GM12891 (cell line): ENCODE measurements at regions not wholly inside any gene's neighbourhood (a gene's known extent, or its start where the extent isn't known, plus 50 kb on each side); places are given as distances from the start of the nearest gene placed in this dataset.
"Not testable (repeated sequence)": the region's sequence is repeated elsewhere in the genome, so short reads cannot be mapped to it uniquely, and the experiment has no call there.

Source experiments
- DNase-seq: peaks from one replicate; pipeline ENCODE4 v3.0.0; 2011; ENCODE audit warnings: low spot score; ENCODE audit not compliant: insufficient read length
- FAIRE-seq: peaks from 2 replicates; lab custom pipeline; 2011; peaks lifted over from hg19 to GRCh38; lab: Jason Lieb, UNC
- PAX5 ChIP-seq: IDR thresholded peaks from 2 replicates; pipeline ENCODE4 v1.6.1; 2011; ENCODE audit warnings: low read length, moderate library complexity, mild to moderate bottlenecking; ENCODE audit not compliant: insufficient read depth, severe bottlenecking
- POLR2A ChIP-seq: IDR thresholded peaks from 2 replicates; pipeline ENCODE4 v1.6.1; 2011; ENCODE audit warnings: low read depth, low read length, control low read depth
- POLR2AphosphoS5 ChIP-seq: IDR thresholded peaks from 2 replicates; pipeline ENCODE4 v1.6.1; 2011; ENCODE audit warnings: low read depth, low read length, control low read depth
- POU2F2 ChIP-seq: IDR thresholded peaks from 2 replicates; pipeline ENCODE4 v1.6.1; 2011; ENCODE audit warnings: low read depth, mild to moderate bottlenecking, control low read depth, low read length, moderate library complexity
- SPI1 ChIP-seq: IDR thresholded peaks from 2 replicates; pipeline ENCODE4 v1.6.1; 2011; ENCODE audit warnings: low read depth, low read length, control low read depth
- TAF1 ChIP-seq: IDR thresholded peaks from 2 replicates; pipeline ENCODE4 v1.6.1; 2011; ENCODE audit warnings: low read depth, low read length, control low read depth

GRCh38 chr6:90687775-90688380, 101.0 kb upstream of the MAP3K7 start:
- no peak for DNase-seq
- TF ChIP-seq PAX5 (no peak), POU2F2 (no peak), SPI1 (no peak), POLR2A (no peak), TAF1 (no peak), POLR2AphosphoS5 (no peak)

DNA sequence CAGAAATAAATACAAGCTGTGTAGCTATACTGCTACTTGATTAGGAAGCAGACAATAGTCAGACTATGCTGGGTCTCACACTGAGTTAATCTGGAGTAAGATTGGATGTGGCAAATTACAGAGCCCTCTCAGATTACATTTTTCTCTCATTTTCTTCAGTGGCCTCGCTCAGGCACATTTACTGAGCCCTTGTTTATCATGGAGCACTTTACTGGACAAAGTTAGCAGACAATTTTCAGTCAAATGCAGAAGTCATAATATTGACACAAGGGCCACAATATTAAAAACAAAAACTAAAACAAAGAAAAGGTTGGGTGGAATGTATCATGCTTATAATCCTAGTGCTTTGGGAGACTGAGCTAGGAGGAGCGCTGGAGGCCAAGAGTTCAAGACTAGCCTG, 95.0 kb upstream of the MAP3K7 start:
- DNase-seq (no peak), FAIRE-seq (no peak)
- TF ChIP-seq POU2F2 (no peak), POLR2AphosphoS5 (no peak), TAF1 (no peak), POLR2A (no peak), SPI1 (no peak), PAX5 (no peak)

More at GRCh38 chr6:90687775-90688380, 101.0 kb upstream of the MAP3K7 start:
- FAIRE-seq, result no peak

- DNase-seq, result no peak
- FAIRE-seq, result no peak
- TF ChIP-seq PAX5, result no peak
- no peak for TF ChIP-seq POLR2AphosphoS5
- no peak for TF ChIP-seq TAF1
These were observed 91.3 kb upstream of the MAP3K7 start for GRCh38 chr6:90678049-90678779.

DNA sequence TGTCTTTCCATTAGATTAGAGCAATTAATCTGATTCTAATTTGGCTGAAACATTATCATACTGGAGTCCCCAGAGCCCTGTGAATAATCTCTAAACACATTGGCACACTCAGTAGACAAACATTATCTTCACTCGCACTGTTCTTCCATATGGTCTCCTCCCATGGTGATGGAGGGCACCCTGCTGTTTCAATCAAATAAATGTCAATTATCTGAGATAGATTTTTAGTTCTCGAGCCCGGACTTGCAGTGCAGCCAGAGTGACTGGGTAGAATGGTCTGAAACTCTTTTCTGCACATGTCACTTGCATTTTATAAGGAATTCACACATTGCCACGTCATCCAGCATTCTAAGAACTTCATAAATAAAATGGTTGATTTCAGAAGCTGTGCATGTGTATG, 90.6 kb upstream of the MAP3K7 start:
- FAIRE-seq, result no peak
- DNase-seq, result no peak
- TF ChIP-seq SPI1 (no peak), POLR2AphosphoS5 (no peak)

DNA sequence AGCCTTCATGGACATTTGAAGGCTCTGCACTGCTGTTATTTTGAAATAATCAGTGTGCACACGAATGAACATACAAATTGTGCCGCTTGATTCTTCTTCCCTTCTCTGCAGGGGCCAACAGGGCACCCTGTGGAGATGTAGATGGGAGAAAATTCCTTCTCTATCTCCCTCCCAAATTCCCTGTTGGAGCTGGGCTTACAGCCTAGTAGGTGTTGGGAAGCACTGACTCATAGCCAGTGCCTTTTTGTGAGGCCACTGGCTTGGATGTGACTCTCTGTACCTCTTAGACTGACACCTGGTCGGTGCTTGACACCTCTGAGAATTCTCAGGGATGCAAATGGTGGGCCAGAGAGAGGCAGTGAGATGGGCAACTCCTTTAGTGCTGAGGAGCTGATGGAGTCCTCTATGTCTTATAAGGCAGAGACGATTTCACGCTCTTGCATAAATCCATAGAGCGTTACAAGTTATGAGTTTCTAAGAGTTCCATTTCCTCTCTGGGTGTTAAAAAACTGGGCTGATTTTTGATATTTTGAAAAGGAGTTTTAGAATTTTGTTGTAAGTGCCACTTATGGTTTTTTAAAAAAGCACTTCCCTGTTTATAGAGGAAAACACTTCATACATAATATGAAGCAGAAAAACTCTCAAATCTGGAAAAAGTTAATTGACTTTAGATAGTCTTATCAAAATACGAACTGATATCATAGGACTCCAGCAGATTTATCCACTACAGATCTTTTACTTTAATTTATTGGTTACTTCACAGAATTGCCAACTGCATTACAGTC, 89.8 kb upstream of the MAP3K7 start:
- DNase-seq, result no peak
- no peak for FAIRE-seq
- TF ChIP-seq TAF1 (no peak), POU2F2 (no peak), PAX5 (no peak), SPI1 (no peak), POLR2AphosphoS5 (no peak), POLR2A (no peak)

- not testable (repeated sequence) for DNase-seq, FAIRE-seq
These were observed 88.2 kb upstream of the MAP3K7 start for GRCh38 chr6:90675107-90675506.

DNA sequence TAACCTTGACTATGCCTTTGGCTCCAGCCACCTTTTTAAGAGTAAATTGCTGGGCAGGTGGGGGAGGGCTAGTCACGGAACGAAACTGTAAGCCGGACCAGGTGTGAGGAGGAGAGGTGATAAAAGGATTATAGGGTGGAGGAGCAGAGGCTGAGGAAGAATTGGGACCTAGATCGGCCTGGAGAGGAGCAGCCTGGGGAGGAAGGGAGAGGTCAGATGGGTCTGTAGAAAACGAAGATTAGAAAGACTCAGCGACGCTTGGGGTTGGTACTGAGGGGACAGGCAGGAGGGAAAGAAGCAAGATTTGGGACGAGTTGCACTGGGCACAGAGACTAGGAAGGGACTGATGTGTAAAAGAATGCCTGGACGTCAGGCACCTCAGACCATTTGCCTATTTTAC, 87.2 kb upstream of the MAP3K7 start:
- DNase-seq, FAIRE-seq: not testable (repeated sequence)

- FAIRE-seq (no peak), DNase-seq (no peak)
- TF ChIP-seq POLR2AphosphoS5 (no peak), SPI1 (no peak), POLR2A (no peak), POU2F2 (no peak), TAF1 (no peak), PAX5 (no peak)
These were observed 83.0 kb upstream of the MAP3K7 start for GRCh38 chr6:90669846-90670245.

GRCh38 chr6:90669420-90669819, 82.5 kb upstream of the MAP3K7 start:
- DNase-seq (no peak), FAIRE-seq (no peak)
- TF ChIP-seq POLR2AphosphoS5 (no peak), POU2F2 (no peak), PAX5 (no peak), SPI1 (no peak), TAF1 (no peak), POLR2A (no peak)

GRCh38 chr6:90668141-90668540, 81.3 kb upstream of the MAP3K7 start:
- no peak for FAIRE-seq

GRCh38 chr6:90663873-90664272, 77.0 kb upstream of the MAP3K7 start:
- TF ChIP-seq POU2F2, result no peak
- TF ChIP-seq POLR2AphosphoS5, result no peak
- no peak for TF ChIP-seq PAX5
- no peak for TF ChIP-seq SPI1
- FAIRE-seq, result no peak
- DNase-seq, result no peak

More at GRCh38 chr6:90668141-90668540, 81.3 kb upstream of the MAP3K7 start:
- TF ChIP-seq PAX5 (no peak), POLR2A (no peak), POLR2AphosphoS5 (no peak), SPI1 (no peak), POU2F2 (no peak), TAF1 (no peak)
- DNase-seq, result no peak
